Gastrocnemius medialis (tissue), 4 donors: ENCODE measurements at regions not wholly inside any gene's neighbourhood (a gene's known extent, or its start where the extent isn't known, plus 50 kb on each side); places are given as distances from the start of the nearest gene placed in this dataset.

Source experiments
- ATAC-seq, 2 donors: fragments of 150-250 bp; one replicate each; pipeline ENCODE4 v1.9.1; 2016
- DNase-seq, 2 donors: peaks; one replicate each; pipeline ENCODE4 v3.0.0-alpha.2; 2019
- H3K27ac ChIP-seq, 4 donors: fragments of 200-600 bp; sonication (generic); 1 replicate in 1 of 4; 2 replicates in 3 of 4; pipeline ENCODE4 v1.5.1; 2016 to 2018; ENCODE audit warnings: mild to moderate bottlenecking in 2 of 4, moderate library complexity in 1 of 4
- H3K27me3 ChIP-seq, 3 donors: fragments of 200-600 bp; sonication (generic) in 2 of 3; 1 replicate in 1 of 3; 2 replicates in 2 of 3; pipeline versions ENCODE4 v1.5.1 to v1.6.0; 2016 to 2019; ENCODE audit warnings: mild to moderate bottlenecking in 1 of 3, moderate library complexity in 1 of 3
- H3K36me3 ChIP-seq, 2 donors: fragments of 200-600 bp; sonication (generic) in 1 of 2; one replicate each; pipeline ENCODE4 v1.5.1; 2017 to 2018
- H3K4me1 ChIP-seq, 2 donors: fragments of 200-600 bp; sonication (generic) in 1 of 2; one replicate each; pipeline ENCODE4 v1.5.1; 2016 to 2017; ENCODE audit warnings: mild to moderate bottlenecking in 2 of 2
- H3K4me3 ChIP-seq, 4 donors: fragments of 200-600 bp; sonication (generic) in 3 of 4; 1 replicate in 1 of 4; 2 replicates in 3 of 4; pipeline ENCODE4 v1.5.1; 2016 to 2019; ENCODE audit warnings: mild to moderate bottlenecking in 2 of 4
- H3K9me3 ChIP-seq, 3 donors: fragments of 200-600 bp; sonication (generic) in 2 of 3; 1 replicate in 1 of 3; 2 replicates in 2 of 3; pipeline ENCODE4 v1.5.1; 2016 to 2019
- POLR2A ChIP-seq, 2 donors: fragments of 450-650 bp; IDR thresholded peaks; one replicate each; pipeline ENCODE4 v1.6.1; 2017; ENCODE audit warnings: antibody characterized with exemption in 2 of 2, mild to moderate bottlenecking in 2 of 2, moderate library complexity in 2 of 2
- in situ Hi-C, 4 donors: fragments of 200-750 bp; cut with MboI; loops; one replicate each; pipeline versions ENCODE4 v1.15.0 to v1.8.0; 2017; ENCODE audit warnings: low sequenced_read_pairs in 4 of 4
- intact Hi-C: fragments of 100-400 bp; cut with DNase I; formaldehyde crosslinking; loops from one replicate; pipeline ENCODE4 v1.15.1; 2023; ENCODE audit warnings: low total_unique reads
- TF ChIP-seq, protein P1 (sequence below), 5 experiments: fragments of 450-650 bp in 3 of 5; fragments of 200-600 bp in 2 of 5; sonication (generic) in 2 of 5; IDR thresholded peaks in 4 of 5; conservative IDR thresholded peaks in 1 of 5; 1 replicate in 4 of 5; 2 replicates in 1 of 5; pipeline ENCODE4 v1.5.1; 2016 to 2019; ENCODE audit warnings: antibody characterized with exemption in 5 of 5, mild to moderate bottlenecking in 3 of 5, moderate library complexity in 3 of 5

DNA sequence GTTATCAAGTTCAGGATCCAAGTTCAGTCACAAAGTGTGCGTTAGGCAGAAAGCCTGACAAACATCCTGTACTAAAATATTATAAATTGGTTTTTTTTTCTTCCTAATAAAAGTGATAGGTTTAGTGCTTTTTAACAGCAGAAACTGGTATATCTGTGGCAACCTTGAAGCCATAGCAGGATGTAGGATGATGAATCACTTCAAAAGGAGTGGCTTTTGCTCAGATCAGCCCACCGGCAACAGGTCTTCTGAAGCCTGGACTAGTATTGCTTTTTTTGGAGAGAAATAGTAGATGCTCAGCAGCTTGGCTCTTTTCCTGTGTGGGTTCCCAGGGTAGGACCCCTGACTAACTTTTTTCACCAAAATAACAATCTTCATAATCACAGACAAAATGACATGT is 190.8 kb downstream of the EPM2A start:
- in situ Hi-C loops = no loop called here
- Histone ChIP-seq H3K4me1 (peaks cover 12 to 26% of the 10 kb centered on the region in 2 donors), H3K4me3 (no peak overlapping the region), H3K27me3 (no peaks in the 10 kb centered on the region), H3K9me3 (no peaks in the 10 kb centered on the region), H3K36me3 (no peaks in the 10 kb centered on the region), H3K27ac (no peak overlapping the region)
- DNase-seq (no peak), ATAC-seq (no peak)
- intact Hi-C loops = no loop called here
- TF ChIP-seq POLR2A (IDR thresholded peaks at IDR 0.05) = no peak
- TF ChIP-seq, protein P1, sequence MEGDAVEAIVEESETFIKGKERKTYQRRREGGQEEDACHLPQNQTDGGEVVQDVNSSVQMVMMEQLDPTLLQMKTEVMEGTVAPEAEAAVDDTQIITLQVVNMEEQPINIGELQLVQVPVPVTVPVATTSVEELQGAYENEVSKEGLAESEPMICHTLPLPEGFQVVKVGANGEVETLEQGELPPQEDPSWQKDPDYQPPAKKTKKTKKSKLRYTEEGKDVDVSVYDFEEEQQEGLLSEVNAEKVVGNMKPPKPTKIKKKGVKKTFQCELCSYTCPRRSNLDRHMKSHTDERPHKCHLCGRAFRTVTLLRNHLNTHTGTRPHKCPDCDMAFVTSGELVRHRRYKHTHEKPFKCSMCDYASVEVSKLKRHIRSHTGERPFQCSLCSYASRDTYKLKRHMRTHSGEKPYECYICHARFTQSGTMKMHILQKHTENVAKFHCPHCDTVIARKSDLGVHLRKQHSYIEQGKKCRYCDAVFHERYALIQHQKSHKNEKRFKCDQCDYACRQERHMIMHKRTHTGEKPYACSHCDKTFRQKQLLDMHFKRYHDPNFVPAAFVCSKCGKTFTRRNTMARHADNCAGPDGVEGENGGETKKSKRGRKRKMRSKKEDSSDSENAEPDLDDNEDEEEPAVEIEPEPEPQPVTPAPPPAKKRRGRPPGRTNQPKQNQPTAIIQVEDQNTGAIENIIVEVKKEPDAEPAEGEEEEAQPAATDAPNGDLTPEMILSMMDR (IDR thresholded peaks at IDR 0.05 in 4 of 5, conservative IDR thresholded peaks at IDR 0.05 in 1 of 5) = no peak

DNA sequence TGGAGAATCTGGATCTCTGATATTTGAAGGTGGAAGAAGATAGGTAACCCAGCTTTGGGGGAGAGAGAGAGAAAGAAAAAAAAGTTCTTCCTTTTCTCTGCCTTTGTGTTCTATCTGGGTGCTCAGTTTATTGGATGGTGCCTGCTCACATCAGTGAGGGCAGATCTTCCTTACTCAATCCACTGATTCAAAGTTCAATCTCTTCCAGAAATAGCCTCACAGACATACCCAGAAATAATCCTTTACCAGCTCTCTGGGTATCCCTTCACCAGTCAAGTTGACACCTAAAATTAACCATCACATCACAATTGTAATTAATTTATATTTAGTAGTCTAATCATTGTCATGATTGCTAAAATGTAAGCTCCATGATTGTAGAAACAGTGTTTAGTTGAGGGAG is 189.1 kb downstream of the EPM2A start:
- TF ChIP-seq, protein P1 (IDR thresholded peaks at IDR 0.05 in 4 of 5, conservative IDR thresholded peaks at IDR 0.05 in 1 of 5) = no peak
- TF ChIP-seq POLR2A (IDR thresholded peaks at IDR 0.05) = no peak
- Histone ChIP-seq H3K36me3 (no peaks in the 10 kb centered on the region), H3K4me1 (peaks cover 12 to 26% of the 10 kb centered on the region in 2 donors), H3K27ac (no peak overlapping the region), H3K4me3 (no peak overlapping the region), H3K27me3 (no peaks in the 10 kb centered on the region), H3K9me3 (no peaks in the 10 kb centered on the region)
- ATAC-seq (no peak), DNase-seq (no peak)
- intact Hi-C loops (no loop called here), in situ Hi-C loops (no loop called here)

DNA sequence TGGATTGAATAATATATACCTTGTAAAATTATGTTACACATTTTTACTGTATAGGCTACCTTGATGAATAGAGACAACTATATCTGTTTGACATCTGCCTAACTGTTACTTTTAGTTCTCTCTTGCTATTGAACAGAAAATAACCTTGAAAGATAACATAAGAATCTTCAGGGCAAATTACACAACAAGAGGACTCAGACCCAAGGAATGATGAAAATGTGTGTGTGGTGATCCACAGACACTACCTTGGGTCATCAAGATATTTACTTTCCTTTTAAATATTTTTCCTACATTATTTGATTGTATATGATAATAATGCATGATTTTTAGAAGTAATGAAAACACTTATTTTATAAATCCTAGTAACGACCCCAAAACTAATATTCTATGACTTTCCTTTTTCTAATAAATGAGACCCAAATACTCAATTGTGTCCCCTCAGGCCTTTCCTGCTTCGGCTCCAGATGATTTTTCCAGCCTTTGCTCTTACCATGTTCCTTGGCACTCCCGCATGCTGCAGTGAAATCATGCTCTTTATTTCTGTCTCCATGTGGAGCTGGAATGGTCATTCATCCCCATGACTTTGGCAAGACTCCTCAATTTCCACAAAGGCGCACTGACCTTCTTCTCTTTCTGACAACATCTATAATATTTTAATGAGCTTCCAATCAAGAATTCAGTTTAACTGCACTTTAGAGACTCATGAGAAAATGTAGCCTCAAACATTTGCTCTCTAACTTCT is 187.6 kb downstream of the EPM2A start:
- no peak overlapping the region for H3K4me3 ChIP-seq
- TF ChIP-seq POLR2A (IDR thresholded peaks at IDR 0.05) = no peak
- TF ChIP-seq, protein P1 (IDR thresholded peaks at IDR 0.05 in 4 of 5, conservative IDR thresholded peaks at IDR 0.05 in 1 of 5) = no peak
- no peak overlapping the region for H3K27ac ChIP-seq
- H3K36me3 ChIP-seq = no peaks in the 10 kb centered on the region
- no peak for ATAC-seq
- DNase-seq = no peak
- intact Hi-C loops (no loop called here), in situ Hi-C loops (no loop called here)
- H3K4me1 ChIP-seq = peaks cover 12 to 26% of the 10 kb centered on the region in 2 donors
- no peaks in the 10 kb centered on the region for H3K27me3 ChIP-seq
- H3K9me3 ChIP-seq = no peaks in the 10 kb centered on the region

DNA sequence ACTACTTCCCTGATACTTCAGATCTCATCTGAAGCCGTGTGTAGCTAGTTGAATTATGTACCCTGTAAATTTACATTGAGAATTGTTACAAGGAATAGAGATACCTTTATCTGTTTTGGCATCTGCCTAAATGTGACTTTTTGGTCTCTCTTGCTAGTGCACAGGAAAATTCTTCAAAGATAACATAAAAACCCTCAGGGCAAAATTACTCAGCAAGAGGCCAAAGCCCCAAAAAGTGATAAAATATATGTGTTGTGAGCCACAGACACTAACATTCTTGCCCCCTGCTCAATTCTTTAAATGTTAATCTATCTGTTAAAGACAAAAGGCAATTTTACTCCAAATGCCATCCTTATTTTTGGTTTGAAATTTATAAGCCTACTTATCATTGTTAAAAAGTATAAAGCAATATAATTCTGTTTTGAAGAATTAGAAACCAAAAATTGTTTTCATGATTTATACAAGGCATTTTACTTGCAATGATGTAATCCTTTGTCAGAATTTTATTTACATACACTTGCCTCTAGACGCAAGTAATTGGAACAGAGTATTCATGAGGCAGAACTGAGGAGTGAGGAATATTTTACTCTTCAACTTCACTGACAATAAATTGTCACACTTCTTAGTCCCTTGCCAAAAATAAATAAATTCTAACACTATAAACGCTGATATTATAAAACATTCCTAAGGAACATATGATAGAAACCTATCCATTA is 186.2 kb downstream of the EPM2A start:
- Histone ChIP-seq H3K9me3 (no peaks in the 10 kb centered on the region), H3K27me3 (no peaks in the 10 kb centered on the region), H3K4me1 (peaks cover 12 to 26% of the 10 kb centered on the region in 2 donors), H3K36me3 (no peaks in the 10 kb centered on the region), H3K27ac (no peak overlapping the region), H3K4me3 (no peak overlapping the region)
- DNase-seq (no peak), ATAC-seq (no peak)
- in situ Hi-C loops (no loop called here), intact Hi-C loops (no loop called here)
- TF ChIP-seq, protein P1 (IDR thresholded peaks at IDR 0.05 in 4 of 5, conservative IDR thresholded peaks at IDR 0.05 in 1 of 5) = no peak
- TF ChIP-seq POLR2A (IDR thresholded peaks at IDR 0.05) = no peak
